ENCODE measurements at regions not wholly inside any gene's neighbourhood (a gene's known extent, or its start where the extent isn't known, plus 50 kb on each side); places are given as distances from the start of the nearest gene placed in this dataset.

GRCh38 chr15:88744548-88745020 is 58.7 kb upstream of the ACAN start:
- DNase-seq = no peak

- no peak for DNase-seq
Observed at GRCh38 chr15:88745065-88745464, 58.2 kb upstream of the ACAN start.

GRCh38 chr15:88745696-88746095 is 57.5 kb upstream of the ACAN start:
- DNase-seq = no peak

- DNase-seq = no peak
Observed at GRCh38 chr15:88746451-88746850, 56.8 kb upstream of the ACAN start.

- no peak for DNase-seq
Observed at GRCh38 chr15:88747111-88747510, 56.1 kb upstream of the ACAN start.

- DNase-seq = no peak
Observed at GRCh38 chr15:88747631-88748030, 55.6 kb upstream of the ACAN start.

GRCh38 chr15:88748081-88748480 is 55.2 kb upstream of the ACAN start:
- no peak for DNase-seq

- no peak for DNase-seq
Observed at GRCh38 chr15:88748651-88749050, 54.6 kb upstream of the ACAN start.

GRCh38 chr15:88749699-88750098 is 53.5 kb upstream of the ACAN start:
- DNase-seq = no peak

GRCh38 chr15:88752501-88752900 is 50.7 kb upstream of the ACAN start:
- no peak for DNase-seq

GRCh38 chr15:88752951-88753350 is 50.3 kb upstream of the ACAN start:
- no peak for DNase-seq
